ENCODE measurements at regions not wholly inside any gene's neighbourhood (a gene's known extent, or its start where the extent isn't known, plus 50 kb on each side); places are given as distances from the start of the nearest gene placed in this dataset.
"Not testable (repeated sequence)": the region's sequence is repeated elsewhere in the genome, so short reads cannot be mapped to it uniquely, and the experiment has no call there.

- no peak for DNase-seq
Measured at GRCh38 chr6:112938650-112939049, 591.5 kb downstream of the RFPL4B start.

- DNase-seq = no peak
Measured at GRCh38 chr6:112939563-112939962, 592.4 kb downstream of the RFPL4B start.

DNA sequence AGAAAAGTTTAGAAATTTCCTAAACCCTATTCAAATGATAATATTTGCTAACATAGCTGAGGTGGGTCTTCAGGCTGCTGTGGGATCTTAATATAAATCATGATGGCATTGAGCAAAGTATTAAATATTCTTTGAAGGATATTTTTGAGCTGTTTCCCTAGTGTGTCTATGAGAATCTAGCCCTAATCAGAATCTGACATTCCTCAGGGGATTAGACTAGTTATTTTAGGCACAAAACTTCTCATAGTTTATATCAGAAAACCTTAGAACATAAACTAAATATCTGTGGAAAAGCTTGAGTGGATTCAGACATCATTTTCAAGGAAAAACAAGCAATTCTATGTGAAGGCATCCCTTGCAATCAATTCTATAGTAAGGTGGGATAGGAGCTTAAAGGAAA, 594.5 kb downstream of the RFPL4B start:
- no peak for DNase-seq

DNA sequence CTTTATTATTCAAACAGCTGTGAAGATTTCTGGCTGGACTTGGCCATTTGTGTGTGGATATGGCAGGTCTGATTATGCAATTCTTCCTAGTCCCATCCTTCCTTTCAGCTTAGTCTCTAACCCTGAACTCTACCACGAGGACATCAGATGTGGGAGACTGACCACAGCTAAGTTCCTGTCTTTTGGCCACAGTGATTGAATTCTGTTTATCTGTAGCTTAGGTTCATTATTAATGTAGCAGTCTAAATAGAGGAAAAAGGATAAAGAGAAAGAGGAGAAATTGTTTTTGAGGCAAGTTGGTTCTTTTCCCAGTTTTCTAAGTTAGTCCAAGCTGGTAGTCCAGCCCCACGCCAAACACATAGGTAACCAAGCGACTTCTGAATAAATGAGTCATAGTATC, 598.9 kb downstream of the RFPL4B start:
- no peak for DNase-seq

DNA sequence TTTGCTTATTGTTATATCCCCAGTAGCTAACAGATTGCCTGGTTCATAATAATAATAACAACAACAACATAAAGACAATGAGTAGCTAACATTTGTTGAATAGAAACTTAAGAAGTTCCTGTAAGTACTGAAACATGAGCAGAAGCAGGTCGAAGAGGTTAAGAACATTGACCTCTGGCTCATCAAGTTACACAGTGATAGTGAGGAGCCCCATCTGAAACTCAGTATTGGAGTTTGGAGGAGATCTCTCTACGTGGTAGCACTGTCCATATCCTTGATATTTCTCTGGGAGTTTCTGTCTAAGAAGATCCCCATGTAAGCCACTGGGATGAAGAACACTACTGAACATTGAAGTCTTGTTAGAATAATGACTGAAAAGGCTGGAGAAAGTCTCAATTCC, 600.4 kb downstream of the RFPL4B start:
- no peak for DNase-seq

DNA sequence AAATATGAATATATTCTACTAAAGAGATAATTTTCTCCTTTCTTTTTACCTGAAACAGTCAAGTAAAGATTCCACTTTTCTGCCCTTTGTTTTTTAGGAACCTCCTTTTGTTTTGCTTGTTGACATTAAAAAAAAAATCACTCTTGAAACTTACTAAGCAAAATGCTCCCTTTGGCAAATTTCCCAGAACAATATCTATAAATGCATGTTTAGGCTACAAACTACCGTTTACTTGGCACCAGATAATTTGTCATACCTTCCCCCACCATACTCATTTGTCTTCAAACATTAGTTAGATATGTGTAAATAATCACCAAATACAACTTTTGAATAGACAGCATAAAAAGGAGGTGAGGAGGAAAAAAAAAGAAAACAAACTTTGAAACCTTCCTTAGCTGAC, 604.7 kb downstream of the RFPL4B start:
- DNase-seq = no peak

- not testable (repeated sequence) for DNase-seq
Measured at GRCh38 chr6:112955743-112956142, 608.6 kb downstream of the RFPL4B start.

- no peak for DNase-seq
Measured at GRCh38 chr6:112956696-112957535, 609.8 kb downstream of the RFPL4B start.

DNA sequence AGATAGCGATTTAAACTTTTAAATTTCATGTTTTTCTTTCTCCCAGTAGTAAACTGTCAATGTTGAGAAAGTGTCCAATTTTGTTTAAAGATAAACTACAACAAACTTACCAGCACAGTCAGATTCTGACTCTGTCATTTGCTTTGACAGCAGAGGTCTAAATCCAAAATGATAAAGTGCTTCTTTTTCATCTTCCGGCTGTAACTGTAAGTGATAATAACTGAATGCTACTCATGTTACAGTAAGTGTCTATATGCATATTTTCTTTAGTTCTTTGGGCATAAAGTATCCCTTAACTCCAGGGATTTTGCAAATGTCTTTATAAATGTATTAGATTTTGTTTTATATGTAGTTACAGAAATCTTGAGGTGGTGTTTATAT, 610.4 kb downstream of the RFPL4B start:
- no peak for DNase-seq

- not testable (repeated sequence) for DNase-seq
Measured at GRCh38 chr6:112960130-112960529, 613.0 kb downstream of the RFPL4B start.

- no peak for DNase-seq
Measured at GRCh38 chr6:112967974-112968373, 620.8 kb downstream of the RFPL4B start.

GRCh38 chr6:112971651-112972050, 624.5 kb downstream of the RFPL4B start:
- no peak for DNase-seq

DNA sequence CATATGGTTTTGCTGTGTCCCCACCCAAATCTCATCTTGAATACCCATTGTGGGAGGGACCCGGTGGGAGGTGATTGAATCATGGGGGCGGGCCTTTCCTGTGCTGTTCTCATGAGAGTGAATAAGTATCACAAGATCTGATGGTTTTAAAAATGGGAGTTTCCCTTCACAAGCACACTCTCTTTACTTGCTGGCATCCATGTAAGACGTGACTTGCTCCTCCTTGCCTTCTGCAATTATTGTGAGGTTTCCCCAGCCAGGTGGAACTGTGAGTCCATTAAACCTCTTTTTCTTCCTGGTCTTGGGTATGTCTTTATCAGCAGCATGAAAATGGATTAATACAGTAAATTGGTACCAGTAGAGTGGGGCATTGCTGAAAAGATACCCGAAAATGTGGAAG, 627.8 kb downstream of the RFPL4B start:
- not testable (repeated sequence) for DNase-seq

DNA sequence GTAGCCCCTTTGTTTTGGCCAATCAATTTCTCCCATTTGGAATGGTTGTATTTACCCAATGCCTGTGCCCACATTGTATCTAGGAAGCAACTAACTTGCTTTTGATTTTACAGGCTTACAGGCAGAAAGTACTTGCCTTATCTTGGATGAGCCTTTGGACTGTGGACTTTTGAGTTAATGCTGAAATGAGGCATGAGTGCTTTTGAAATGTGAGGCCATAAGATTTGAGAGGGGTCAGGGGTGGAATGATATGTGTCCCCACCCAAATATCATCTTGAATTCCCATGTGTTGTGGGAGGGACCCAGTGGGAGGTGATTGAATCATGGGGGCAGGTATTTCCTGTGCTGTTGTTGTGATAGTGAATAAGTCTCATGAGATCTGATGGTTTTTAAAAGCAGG, 629.4 kb downstream of the RFPL4B start:
- not testable (repeated sequence) for DNase-seq

DNA sequence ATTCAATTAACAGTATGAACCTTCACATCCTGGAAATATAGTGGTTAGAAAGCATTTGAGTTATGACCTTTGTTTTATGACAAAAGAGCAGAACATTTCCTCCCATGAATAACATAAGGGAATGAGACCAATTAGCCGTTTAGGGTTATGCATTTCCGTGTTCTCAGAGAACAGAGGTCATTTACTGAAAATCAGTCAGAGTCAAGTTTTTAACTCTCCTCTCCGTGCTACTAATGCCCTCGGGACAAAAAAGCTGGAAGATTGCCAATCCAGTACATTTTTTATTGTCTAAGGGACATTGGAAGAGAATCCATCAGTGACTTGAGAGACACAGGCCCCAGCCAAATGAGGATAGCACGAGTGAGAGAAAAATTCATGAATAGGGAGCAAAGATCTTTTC, 632.7 kb downstream of the RFPL4B start:
- no peak for DNase-seq

GRCh38 chr6:112980676-112981075, 633.5 kb downstream of the RFPL4B start:
- no peak for DNase-seq

DNA sequence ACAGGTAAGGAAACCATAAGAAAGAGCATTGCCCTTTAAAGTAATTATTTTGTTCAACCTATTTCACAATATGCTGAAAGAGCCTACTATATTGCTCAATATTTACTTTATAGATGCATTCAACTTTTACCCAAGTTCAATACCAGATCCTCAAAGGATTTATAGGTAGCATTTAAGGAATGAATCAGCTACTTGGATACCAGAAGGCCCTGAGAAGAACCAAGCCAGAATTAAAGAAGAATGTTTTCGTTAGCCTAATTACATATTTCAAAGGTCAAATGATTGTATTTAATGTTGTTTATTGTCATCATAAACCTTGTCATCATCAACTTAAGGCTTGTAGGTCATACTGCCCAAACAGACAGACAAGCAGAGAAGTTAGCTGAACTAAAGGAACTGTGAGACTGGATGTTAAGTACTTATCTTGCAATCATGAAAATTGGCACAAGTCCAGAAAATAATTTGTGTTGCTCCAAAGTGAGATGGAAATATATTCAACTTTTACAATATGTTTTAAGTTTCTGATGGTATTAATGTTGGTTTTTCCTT, 636.7 kb downstream of the RFPL4B start:
- DNase-seq = no peak

DNA sequence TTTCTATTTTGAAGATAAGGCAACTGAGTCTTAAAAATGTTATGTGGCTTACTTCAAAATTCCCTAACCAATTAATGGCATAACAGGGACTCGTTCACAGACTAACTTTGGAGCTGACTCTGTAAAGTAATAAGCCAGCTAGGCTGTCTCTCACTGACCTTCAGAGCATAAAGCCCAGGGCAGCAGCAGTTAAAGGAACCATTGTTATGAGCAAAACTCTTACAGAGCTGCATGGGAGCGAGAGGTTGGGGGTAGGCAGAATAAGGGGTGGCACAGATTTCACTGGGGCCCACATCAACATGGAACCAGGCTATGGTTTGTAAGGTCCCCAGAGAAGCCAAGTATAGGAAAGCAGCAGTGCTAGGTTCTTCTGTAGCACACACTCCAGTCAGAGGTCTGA, 637.8 kb downstream of the RFPL4B start:
- no peak for DNase-seq

DNA sequence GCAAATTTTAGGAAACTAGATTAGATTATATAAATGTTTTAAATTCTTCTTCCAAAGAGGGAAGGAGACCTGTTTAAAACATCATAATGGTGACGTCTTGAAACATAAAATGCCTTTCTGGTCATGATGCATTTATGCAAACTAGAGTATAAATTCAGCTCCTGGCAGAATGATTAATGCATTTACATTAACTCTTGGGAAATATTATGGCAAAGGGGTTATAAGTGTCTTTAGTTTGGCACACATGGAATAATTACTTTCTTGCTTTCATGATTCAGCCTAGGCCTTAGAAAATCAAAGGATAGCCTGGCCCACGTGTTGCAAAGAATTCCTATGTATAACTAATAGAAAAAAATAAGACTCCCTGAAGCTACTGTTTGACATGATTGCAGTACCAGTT, 639.2 kb downstream of the RFPL4B start:
- DNase-seq = no peak

DNA sequence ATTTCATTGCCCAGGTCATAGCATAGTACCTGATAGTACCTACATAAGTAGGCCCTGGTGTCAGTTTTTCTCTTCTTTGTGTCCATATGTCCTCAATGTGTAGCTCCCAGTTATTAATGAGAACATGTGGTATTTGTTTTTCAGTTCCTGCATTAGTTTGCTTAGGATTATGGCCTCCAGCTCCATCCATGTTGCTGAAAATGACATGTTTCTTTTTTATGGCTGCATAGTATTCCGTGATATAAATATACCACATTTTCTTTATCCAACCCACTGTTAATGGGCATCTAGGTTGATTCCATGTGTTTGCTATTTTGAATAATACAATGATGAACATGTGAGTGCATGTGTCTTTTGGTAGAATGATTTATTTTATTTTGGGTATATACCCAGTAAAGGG, 641.6 kb downstream of the RFPL4B start:
- no peak for DNase-seq

DNA sequence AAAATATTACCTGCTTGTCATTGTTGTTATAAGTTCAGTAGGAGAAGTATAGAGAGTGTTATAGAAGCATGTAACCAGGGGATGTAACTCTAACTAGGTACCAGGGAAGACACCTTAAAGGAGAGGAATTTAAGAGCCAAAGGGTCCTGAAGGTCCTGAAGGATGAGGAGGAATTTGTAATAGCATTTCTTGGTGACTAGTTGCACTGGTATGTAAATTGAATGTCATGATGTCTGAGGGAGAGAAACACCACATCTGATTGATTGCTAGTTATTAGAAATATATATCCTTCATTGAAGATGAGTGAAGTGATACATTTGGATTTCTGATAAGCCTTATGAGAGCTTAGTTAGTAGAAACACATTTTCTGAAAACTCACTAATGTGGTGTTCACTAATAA, 643.8 kb downstream of the RFPL4B start:
- no peak for DNase-seq

GRCh38 chr6:112991912-112992311, 644.8 kb downstream of the RFPL4B start:
- DNase-seq = no peak

- no peak for DNase-seq
Measured at GRCh38 chr6:112997421-112998085, 650.4 kb downstream of the RFPL4B start.

- no peak for DNase-seq
Measured at GRCh38 chr6:113004054-113004453, 656.9 kb downstream of the RFPL4B start.
